HUES64 (cell line): ENCODE measurements at regions not wholly inside any gene's neighbourhood (a gene's known extent, or its start where the extent isn't known, plus 50 kb on each side); places are given as distances from the start of the nearest gene placed in this dataset.

Experiments used
- H3K27ac ChIP-seq: 2 replicates; pipeline ENCODE4 v1.7.0; 2013; ENCODE audit warnings: low read depth, low read length, inconsistent platforms
- H3K27me3 ChIP-seq: 2 replicates; pipeline ENCODE4 v1.6.1; 2013; ENCODE audit warnings: mild to moderate bottlenecking, low read length; ENCODE audit not compliant: insufficient read depth
- H3K36me3 ChIP-seq: 2 replicates; pipeline ENCODE4 v1.6.1; 2013; ENCODE audit warnings: mild to moderate bottlenecking, low read length; ENCODE audit not compliant: insufficient read depth
- H3K4me1 ChIP-seq: 2 replicates; pipeline ENCODE4 v1.6.1; 2013; ENCODE audit warnings: mild to moderate bottlenecking, low read length, moderate library complexity; ENCODE audit not compliant: insufficient read depth
- H3K4me3 ChIP-seq: 2 replicates; pipeline ENCODE4 v1.5.1; 2013; ENCODE audit warnings: mild to moderate bottlenecking, low read length, moderate library complexity
- H3K9ac ChIP-seq: 2 replicates; pipeline ENCODE4 v1.6.1; 2013; ENCODE audit warnings: mild to moderate bottlenecking, low read depth, low read length
- H3K9me3 ChIP-seq: 2 replicates; pipeline ENCODE4 v1.6.1; 2013; ENCODE audit warnings: low read depth, low read length; ENCODE audit not compliant: insufficient read depth
- WGBS: fragments of 150-250, 120-280 bp; methylation state at CpG from one replicate; pipeline ENCODE4 v1.1.7; 2013; ENCODE audit warnings: missing lambda C conversion rate; 5-methylcytosine and 5-hydroxymethylcytosine counted together

DNA sequence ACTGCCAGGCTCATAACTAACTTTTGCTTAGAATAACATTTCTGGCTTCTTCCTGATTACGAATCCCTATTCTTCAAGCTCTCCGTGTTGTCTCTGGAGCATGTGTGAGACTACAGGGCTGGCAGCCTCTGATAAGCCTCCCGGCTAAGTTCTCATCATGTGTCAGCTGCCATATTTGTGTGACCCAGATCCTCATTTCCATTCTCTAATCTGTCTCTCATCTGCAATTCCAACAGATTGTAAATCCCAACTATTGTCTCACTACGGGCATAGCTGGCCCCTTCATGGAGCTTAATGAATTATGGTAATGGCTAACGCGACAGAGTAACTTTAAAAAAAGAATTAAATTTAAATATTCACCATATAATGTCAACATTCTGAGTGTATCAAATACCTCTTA lies 165.4 kb downstream of the CMPK2 start:
- H3K9ac ChIP-seq, result no peak overlapping the region
- no peaks in the 10 kb centered on the region for H3K36me3 ChIP-seq
- no peak overlapping the region for H3K4me3 ChIP-seq
- peaks cover 17% of the 10 kb centered on the region for H3K9me3 ChIP-seq
- H3K4me1 ChIP-seq, result no peaks in the 10 kb centered on the region
- 97% methylated on average over 3 of the region's 6 CpGs for WGBS
- no peak overlapping the region for H3K27ac ChIP-seq
- H3K27me3 ChIP-seq, result no peaks in the 10 kb centered on the region

DNA sequence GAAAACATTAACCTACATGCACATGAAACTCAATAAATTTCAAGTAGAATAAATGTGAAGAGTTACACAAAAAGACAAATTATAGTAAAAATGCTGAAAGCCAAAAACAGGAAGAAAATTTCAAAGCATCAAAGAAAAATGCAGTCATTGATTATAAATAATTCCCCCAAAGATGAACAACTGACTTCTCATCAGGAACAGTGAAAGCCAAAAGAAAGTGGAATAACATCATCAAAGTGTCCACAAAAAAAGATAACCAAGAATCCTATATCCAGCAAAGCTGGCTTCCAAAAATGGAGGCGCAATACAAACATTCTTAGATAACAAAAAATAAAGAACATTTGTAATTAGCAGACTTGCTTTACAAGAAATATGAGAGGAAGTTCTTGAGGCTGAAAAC lies 161.6 kb downstream of the CMPK2 start:
- H3K4me3 ChIP-seq, result no peak overlapping the region
- H3K36me3 ChIP-seq, result no peaks in the 10 kb centered on the region

GRCh38 chr2:6721395-6721794 lies 144.3 kb downstream of the CMPK2 start:
- H3K9ac ChIP-seq, result no peak overlapping the region
- no peaks in the 10 kb centered on the region for H3K4me1 ChIP-seq
- H3K27ac ChIP-seq, result no peak overlapping the region
- no peak overlapping the region for H3K4me3 ChIP-seq
- no peaks in the 10 kb centered on the region for H3K9me3 ChIP-seq
- no peaks in the 10 kb centered on the region for H3K27me3 ChIP-seq
- H3K36me3 ChIP-seq, result no peaks in the 10 kb centered on the region
- WGBS, result 91% methylated on average over 2 of the region's 2 CpGs

More for the DNA sequence above, 161.6 kb downstream of the CMPK2 start:
- Histone ChIP-seq H3K27me3 (no peaks in the 10 kb centered on the region), H3K4me1 (no peaks in the 10 kb centered on the region), H3K9me3 (peaks cover 17% of the 10 kb centered on the region), H3K9ac (no peak overlapping the region), H3K27ac (no peak overlapping the region)
- no CpG with 5 or more reads among the region's 1 CpG for WGBS

- WGBS, result 82% methylated on average over 1 of the region's 2 CpGs
- Histone ChIP-seq H3K9me3 (no peaks in the 10 kb centered on the region), H3K27me3 (no peaks in the 10 kb centered on the region), H3K9ac (no peak overlapping the region), H3K36me3 (no peaks in the 10 kb centered on the region), H3K4me3 (no peak overlapping the region), H3K4me1 (no peaks in the 10 kb centered on the region; the same call in 1 of the 2 replicates), H3K27ac (no peak overlapping the region)
Observed at GRCh38 chr2:6722574-6722973, 143.1 kb downstream of the CMPK2 start.

DNA sequence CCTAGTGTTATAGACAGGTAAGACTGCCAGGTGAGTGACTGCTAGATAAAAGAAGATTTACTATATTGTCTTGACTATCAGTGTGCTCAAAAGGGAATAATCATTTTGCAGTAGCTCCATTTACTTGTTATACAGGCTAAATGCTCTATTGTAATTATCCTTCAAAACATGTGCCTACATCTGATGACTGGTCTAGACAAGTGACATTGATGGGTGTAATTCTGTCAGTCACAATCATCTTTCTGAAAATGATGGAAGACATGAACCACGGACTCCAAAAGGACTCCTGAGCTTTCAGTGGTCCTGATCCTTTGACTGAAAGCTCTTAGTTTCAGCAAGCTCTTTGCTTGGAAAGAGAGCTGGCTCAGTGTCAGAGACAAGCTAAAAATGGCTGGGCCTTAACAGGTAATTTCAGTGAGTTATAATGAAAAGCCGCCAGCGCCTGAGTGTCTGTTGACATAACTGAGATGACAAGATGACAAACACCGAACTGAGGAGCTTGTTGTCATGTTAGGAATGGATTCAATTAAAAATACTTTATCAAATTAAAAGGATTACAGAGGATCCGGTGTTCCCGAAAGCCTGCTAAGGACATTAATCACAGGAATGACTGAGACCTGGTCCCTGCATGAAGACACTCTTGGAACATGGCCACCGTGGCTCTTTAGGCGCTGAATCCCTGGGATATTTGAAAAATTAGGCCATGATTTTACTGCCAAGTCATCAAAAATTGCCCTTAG lies 141.7 kb downstream of the CMPK2 start:
- Histone ChIP-seq H3K4me3 (no peak overlapping the region), H3K9ac (no peak overlapping the region), H3K4me1 (no peaks in the 10 kb centered on the region; the same call in 1 of the 2 replicates), H3K9me3 (no peaks in the 10 kb centered on the region), H3K36me3 (no peaks in the 10 kb centered on the region), H3K27me3 (no peaks in the 10 kb centered on the region), H3K27ac (no peak overlapping the region)
- 96% methylated on average over 8 of the region's 8 CpGs for WGBS

GRCh38 chr2:6724605-6725140 lies 141.0 kb downstream of the CMPK2 start:
- H3K4me1 ChIP-seq, result no peaks in the 10 kb centered on the region; the same call in 1 of the 2 replicates
- H3K9me3 ChIP-seq, result no peaks in the 10 kb centered on the region
- H3K36me3 ChIP-seq, result no peaks in the 10 kb centered on the region
- H3K9ac ChIP-seq, result no peak overlapping the region
- H3K4me3 ChIP-seq, result no peak overlapping the region
- H3K27me3 ChIP-seq, result no peaks in the 10 kb centered on the region
- H3K27ac ChIP-seq, result no peak overlapping the region
- WGBS, result 95% methylated on average over 4 of the region's 4 CpGs

DNA sequence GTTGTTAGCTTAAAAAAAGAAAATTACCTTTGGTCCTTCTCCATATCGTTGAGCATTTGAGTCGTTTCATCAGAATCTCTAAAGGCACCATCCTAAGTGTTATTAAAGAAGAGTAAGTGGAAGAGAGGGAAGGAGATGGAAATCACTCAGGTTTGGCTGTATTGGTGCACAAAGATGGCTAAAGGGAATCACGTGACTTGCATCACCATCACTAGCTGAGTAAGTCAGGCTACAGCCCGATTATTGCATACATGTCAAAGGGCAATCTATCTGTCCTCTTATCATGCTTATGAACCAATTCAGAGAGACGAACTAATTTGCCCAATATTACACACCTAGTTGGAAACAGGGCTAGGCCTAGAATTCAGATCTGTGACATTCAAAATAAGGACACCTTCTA lies 137.6 kb downstream of the CMPK2 start:
- Histone ChIP-seq H3K36me3 (no peaks in the 10 kb centered on the region), H3K27me3 (no peaks in the 10 kb centered on the region), H3K4me1 (no peaks in the 10 kb centered on the region; the same call in 1 of the 2 replicates), H3K9ac (no peak overlapping the region), H3K4me3 (no peak overlapping the region), H3K9me3 (peaks cover 12% of the 10 kb centered on the region), H3K27ac (no peak overlapping the region)
- 93% methylated on average over 5 of the region's 5 CpGs for WGBS

- H3K9me3 ChIP-seq, result peaks cover 12% of the 10 kb centered on the region
- no peak overlapping the region for H3K4me3 ChIP-seq
- no peaks in the 10 kb centered on the region; the same call in 1 of the 2 replicates for H3K4me1 ChIP-seq
- H3K36me3 ChIP-seq, result no peaks in the 10 kb centered on the region
- H3K9ac ChIP-seq, result no peak overlapping the region
- 100% methylated on average over 2 of the region's 2 CpGs for WGBS
- no peak overlapping the region for H3K27ac ChIP-seq
- H3K27me3 ChIP-seq, result no peaks in the 10 kb centered on the region
Observed at GRCh38 chr2:6730003-6730402, 135.7 kb downstream of the CMPK2 start.

DNA sequence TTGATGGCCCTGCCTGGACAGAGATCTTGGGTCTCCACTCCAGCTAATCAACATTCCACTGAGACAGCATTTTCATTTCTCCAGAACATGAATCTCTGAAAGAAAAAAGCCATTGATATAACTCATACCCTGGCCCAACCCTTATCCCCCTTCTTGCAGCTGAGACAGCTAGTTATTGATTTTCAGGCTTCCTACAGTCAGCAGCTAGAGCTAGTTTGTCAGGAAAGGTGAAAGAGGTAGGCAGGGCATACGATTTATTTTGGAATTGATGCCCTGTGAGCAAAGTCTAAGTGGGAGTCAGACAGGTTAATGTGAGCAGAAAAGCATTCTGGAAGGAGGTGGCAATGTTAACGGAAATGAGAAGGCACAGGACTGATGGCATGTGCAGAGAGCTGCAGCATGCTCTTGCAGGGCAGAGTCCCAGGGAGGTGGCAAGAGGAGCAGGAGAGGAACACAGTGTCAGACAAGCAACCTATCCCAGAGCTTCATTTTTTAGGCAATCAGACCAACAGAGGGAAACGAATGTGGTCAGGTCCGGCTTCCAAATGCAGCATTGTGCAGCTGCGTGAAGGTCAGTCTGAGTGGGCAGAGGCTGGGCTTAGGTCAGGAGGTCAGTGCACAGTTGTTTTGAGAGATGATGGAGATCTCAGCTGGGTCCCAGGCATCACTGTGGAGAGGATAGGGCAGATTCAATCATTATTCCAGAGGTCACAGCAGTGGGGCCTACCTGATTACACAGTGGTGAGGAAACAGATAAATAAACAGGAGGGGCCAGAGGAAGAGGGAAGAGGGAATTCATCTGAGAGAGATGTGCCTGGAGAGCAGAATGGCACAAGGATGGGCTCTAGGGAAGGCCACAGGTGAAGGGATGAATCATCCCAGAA lies 134.8 kb downstream of the CMPK2 start:
- Histone ChIP-seq H3K27ac (no peak overlapping the region), H3K4me3 (no peak overlapping the region), H3K27me3 (no peaks in the 10 kb centered on the region), H3K36me3 (no peaks in the 10 kb centered on the region), H3K9ac (no peak overlapping the region), H3K9me3 (peaks cover 12% of the 10 kb centered on the region), H3K4me1 (no peaks in the 10 kb centered on the region; the same call in 1 of the 2 replicates)
- WGBS, result 93% methylated on average over 5 of the region's 5 CpGs

DNA sequence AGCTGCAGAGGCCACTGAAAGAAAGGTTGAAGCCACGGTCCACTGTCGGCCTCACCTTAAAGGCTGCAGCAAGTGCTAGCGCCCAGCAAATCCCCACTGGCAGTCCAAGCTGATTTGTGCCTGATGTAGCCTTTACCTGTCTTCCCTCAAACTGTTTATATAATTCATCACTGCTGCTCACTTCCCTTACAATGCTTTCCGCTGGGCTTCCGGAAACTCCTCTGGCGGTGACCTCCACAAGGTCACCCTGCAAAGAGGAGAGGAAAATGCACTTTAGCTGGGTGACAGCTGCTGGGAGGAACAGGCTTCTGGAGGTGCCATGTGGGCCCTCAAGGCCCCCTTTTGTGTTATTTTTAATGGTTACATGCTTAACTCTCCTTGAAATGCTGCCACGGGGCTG lies 126.2 kb downstream of the CMPK2 start:
- Histone ChIP-seq H3K9ac (no peak overlapping the region), H3K27me3 (no peaks in the 10 kb centered on the region), H3K36me3 (no peaks in the 10 kb centered on the region), H3K27ac (no peak overlapping the region), H3K9me3 (no peaks in the 10 kb centered on the region), H3K4me1 (no peaks in the 10 kb centered on the region), H3K4me3 (no peak overlapping the region)
- WGBS, result 95% methylated on average over 7 of the region's 7 CpGs

DNA sequence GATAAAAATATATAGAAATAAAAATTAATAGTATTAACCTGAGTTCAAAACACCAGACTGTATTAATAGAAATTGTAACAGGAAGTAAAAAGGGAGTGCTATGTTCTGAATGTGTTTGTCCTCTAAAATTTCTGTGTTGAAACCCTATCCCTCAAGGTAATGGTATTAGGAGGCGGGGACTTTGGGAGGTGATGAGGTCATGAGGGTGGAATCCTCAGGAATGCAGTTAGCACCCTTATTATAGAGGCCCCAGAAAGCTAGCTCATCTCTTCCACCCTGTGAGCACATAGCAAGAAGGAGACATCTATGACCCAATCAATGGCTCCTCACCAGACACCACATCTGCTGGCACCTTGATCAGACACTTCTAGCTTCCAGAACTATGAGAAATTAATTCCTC lies 124.5 kb downstream of the CMPK2 start:
- Histone ChIP-seq H3K4me1 (no peaks in the 10 kb centered on the region), H3K9ac (no peak overlapping the region), H3K27ac (no peak overlapping the region), H3K27me3 (no peaks in the 10 kb centered on the region), H3K36me3 (no peaks in the 10 kb centered on the region), H3K4me3 (no peak overlapping the region), H3K9me3 (no peaks in the 10 kb centered on the region)
- 100% methylated on average over 1 of the region's 1 CpG for WGBS
